HG03025 (cell line): ENCODE measurements at regions not wholly inside any gene's neighbourhood (a gene's known extent, or its start where the extent isn't known, plus 50 kb on each side); places are given as distances from the start of the nearest gene placed in this dataset.

Experiments used
- ATAC-seq: cut with Tn5 transposase; IDR thresholded peaks from one replicate; pipeline ENCODE4 v1.9.1; 2021; ENCODE audit warnings: mild to moderate bottlenecking, moderate library complexity; ENCODE audit not compliant: unreplicated experiment, low FRiP score

- no peak for ATAC-seq
Measured at GRCh38 chr10:123582084-123582989, 83.8 kb upstream of the GPR26 start.

- no peak for ATAC-seq
Measured at GRCh38 chr10:123583639-123584418, 82.3 kb upstream of the GPR26 start.

- no peak for ATAC-seq
Measured at GRCh38 chr10:123584419-123584775, 81.8 kb upstream of the GPR26 start.

GRCh38 chr10:123585477-123586445 lies 80.4 kb upstream of the GPR26 start:
- no peak for ATAC-seq

GRCh38 chr10:123587110-123587509 lies 79.0 kb upstream of the GPR26 start:
- no peak for ATAC-seq

GRCh38 chr10:123588386-123588914 lies 77.7 kb upstream of the GPR26 start:
- no peak for ATAC-seq

GRCh38 chr10:123595661-123596060 lies 70.5 kb upstream of the GPR26 start:
- ATAC-seq: no peak

- ATAC-seq: no peak
Measured at GRCh38 chr10:123597676-123598075, 68.5 kb upstream of the GPR26 start.

GRCh38 chr10:123599366-123599849 lies 66.7 kb upstream of the GPR26 start:
- no peak for ATAC-seq

GRCh38 chr10:123600177-123600576 lies 66.0 kb upstream of the GPR26 start:
- no peak for ATAC-seq

- ATAC-seq: no peak
Measured at GRCh38 chr10:123603130-123603529, 63.0 kb upstream of the GPR26 start.

- ATAC-seq: no peak
Measured at GRCh38 chr10:123604506-123604905, 61.6 kb upstream of the GPR26 start.

GRCh38 chr10:123606006-123606405 lies 60.1 kb upstream of the GPR26 start:
- ATAC-seq: no peak

- no peak for ATAC-seq
Measured at GRCh38 chr10:123606955-123607354, 59.2 kb upstream of the GPR26 start.

GRCh38 chr10:123607386-123607785 lies 58.8 kb upstream of the GPR26 start:
- ATAC-seq: no peak

GRCh38 chr10:123608047-123608446 lies 58.1 kb upstream of the GPR26 start:
- ATAC-seq: no peak

GRCh38 chr10:123611243-123611642 lies 54.9 kb upstream of the GPR26 start:
- no peak for ATAC-seq

- no peak for ATAC-seq
Measured at GRCh38 chr10:123611876-123612275, 54.3 kb upstream of the GPR26 start.

- ATAC-seq: no peak
Measured at GRCh38 chr10:123613346-123613850, 52.8 kb upstream of the GPR26 start.

- ATAC-seq: no peak
Measured at GRCh38 chr10:123614888-123615287, 51.3 kb upstream of the GPR26 start.
